HepG2 (cell line): ENCODE measurements at regions not wholly inside any gene's neighbourhood (a gene's known extent, or its start where the extent isn't known, plus 50 kb on each side); places are given as distances from the start of the nearest gene placed in this dataset.
A peak's percentile ranks its signal among the peaks of the same experiment; 100 is the strongest.

Source experiments
- AKNA ChIP-seq: sonication (generic); formaldehyde crosslinking; IDR thresholded peaks from 2 replicates; pipeline ENCODE4 v1.4.0; 2020; ENCODE audit warnings: missing genetic modification reagents, borderline replicate concordance
- ARID4A ChIP-seq: sonication (generic); formaldehyde crosslinking; IDR thresholded peaks from 2 replicates; pipeline ENCODE4 v1.5.0; 2020; ENCODE audit warnings: mild to moderate bottlenecking, missing genetic modification reagents, borderline replicate concordance
- CBX1 ChIP-seq: IDR thresholded peaks from one replicate; pipeline ENCODE4 v1.6.1; 2016; ENCODE audit warnings: antibody characterized with exemption, low read depth
- KLF11 ChIP-seq: IDR thresholded peaks from 2 replicates; pipeline ENCODE4 v1.6.1; 2016; ENCODE audit warnings: missing compliant biosample characterization
- RXRB ChIP-seq: IDR thresholded peaks from 2 replicates; pipeline ENCODE4 v1.6.1; 2016; ENCODE audit warnings: borderline replicate concordance, missing genetic modification reagents, missing compliant biosample characterization
- ZFP62 ChIP-seq: sonication (generic); formaldehyde crosslinking; IDR thresholded peaks from 2 replicates; pipeline ENCODE4 v1.4.0; 2020; ENCODE audit warnings: missing genetic modification reagents
- ZFX ChIP-seq: sonication (generic); formaldehyde crosslinking; IDR thresholded peaks from 2 replicates; pipeline ENCODE4 v1.4.0; 2020; ENCODE audit warnings: mild to moderate bottlenecking, low read depth, missing genetic modification reagents, moderate library complexity
- ZNF274 ChIP-seq: sonication (generic); formaldehyde crosslinking; IDR thresholded peaks from 2 replicates; pipeline ENCODE4 v1.5.1; 2020; ENCODE audit warnings: mild to moderate bottlenecking, missing genetic modification reagents
- ZNF431 ChIP-seq: sonication (generic); formaldehyde crosslinking; IDR thresholded peaks from 2 replicates; pipeline ENCODE4 v1.9.0; 2022; ENCODE audit warnings: missing genetic modification reagents, low read depth, mild to moderate bottlenecking, borderline replicate concordance
- ZNF687 ChIP-seq: sonication (generic); formaldehyde crosslinking; IDR thresholded peaks from 2 replicates; pipeline ENCODE4 v1.5.1; 2020; ENCODE audit warnings: mild to moderate bottlenecking, missing genetic modification reagents, moderate library complexity

- TF ChIP-seq AKNA (CRISPR knock-in tag) (no peak), ZFP62 (CRISPR knock-in tag) (no peak), CBX1 (no peak), ZNF687 (CRISPR knock-in tag) (0 out of 2 replicates have a peak, but pooled peaks have one; percentile 7), RXRB (CRISPR knock-in tag) (no peak), ARID4A (CRISPR knock-in tag) (no peak), KLF11 (CRISPR knock-in tag) (no peak), ZNF431 (CRISPR knock-in tag) (no peak), ZNF274 (no peak), ZFX (no peak)
Observed at GRCh38 chr2:9708683-9709538, 78.1 kb upstream of the YWHAQ start (continued).
